Stimulated activated CD4-positive, alpha-beta T cell treated with anti-CD3 and anti-CD28 coated beads, TNF-alpha, amount 100 ng/mL, for 1 hour (primary cell): ENCODE measurements at regions not wholly inside any gene's neighbourhood (a gene's known extent, or its start where the extent isn't known, plus 50 kb on each side); places are given as distances from the start of the nearest gene placed in this dataset.
A peak's percentile ranks its signal among the peaks of the same experiment; 100 is the strongest.

ENCODE experiments used
- DNase-seq, 3 donors: peaks; one replicate each; pipeline ENCODE4 v3.0.0-alpha.2; 2020; ENCODE audit warnings: low read depth in 3 of 3, low spot score in 1 of 3

GRCh38 chr15:66832664-66833063, 130.6 kb downstream of the SMAD6 start:
- DNase-seq: no peak

GRCh38 chr15:66833371-66833770, 131.3 kb downstream of the SMAD6 start:
- no peak for DNase-seq

- no peak for DNase-seq
Observed at GRCh38 chr15:66833803-66834202, 131.8 kb downstream of the SMAD6 start.

GRCh38 chr15:66834881-66835878, 133.1 kb downstream of the SMAD6 start:
- DNase-seq: no peak

- no peak for DNase-seq
Observed at GRCh38 chr15:66836231-66837030, 134.4 kb downstream of the SMAD6 start.

- DNase-seq: no peak
Observed at GRCh38 chr15:66838202-66838601, 136.2 kb downstream of the SMAD6 start.

GRCh38 chr15:66838671-66839239, 136.7 kb downstream of the SMAD6 start:
- no peak for DNase-seq

- no peak for DNase-seq
Observed at GRCh38 chr15:66839506-66840112, 137.6 kb downstream of the SMAD6 start.

GRCh38 chr15:66840615-66841390, 138.8 kb downstream of the SMAD6 start:
- no peak for DNase-seq

GRCh38 chr15:66841953-66842681, 140.1 kb downstream of the SMAD6 start:
- peak in 1 of 3 donors; percentile 18 for DNase-seq

- DNase-seq: no peak
Observed at GRCh38 chr15:66842710-66843441, 140.8 kb downstream of the SMAD6 start.

GRCh38 chr15:66843581-66843980, 141.5 kb downstream of the SMAD6 start:
- DNase-seq: no peak

- DNase-seq: no peak
Observed at GRCh38 chr15:66844041-66844746, 142.2 kb downstream of the SMAD6 start.

- no peak for DNase-seq
Observed at GRCh38 chr15:66844747-66845145, 142.7 kb downstream of the SMAD6 start.

GRCh38 chr15:66845266-66845785, 143.3 kb downstream of the SMAD6 start:
- DNase-seq: no peak

GRCh38 chr15:66846031-66846430, 144.0 kb downstream of the SMAD6 start:
- DNase-seq: no peak

- no peak for DNase-seq
Observed at GRCh38 chr15:66846811-66847210, 144.8 kb downstream of the SMAD6 start.

GRCh38 chr15:66847565-66847991, 145.5 kb downstream of the SMAD6 start:
- DNase-seq: no peak
